Left lung (tissue), 4 donors: ENCODE measurements at regions not wholly inside any gene's neighbourhood (a gene's known extent, or its start where the extent isn't known, plus 50 kb on each side); places are given as distances from the start of the nearest gene placed in this dataset.
A peak's percentile ranks its signal among the peaks of the same experiment; 100 is the strongest.

Experiments used
- ATAC-seq: fragments of 200-7000 bp; cut with Tn5 transposase; one replicate; pipeline ENCODE4 v1.9.1; 2020; ENCODE audit warnings: moderate library complexity
- DNase-seq, 4 donors: peaks; one replicate each; pipeline ENCODE4 v3.0.0-alpha.2; 2013 to 2020
- H3K27ac ChIP-seq, 2 donors: fragments of 200-600 bp; sonication (generic) in 1 of 2; one replicate each; pipeline versions ENCODE4 v1.5.0 to v1.8.0; 2020 to 2021
- H3K27me3 ChIP-seq, 2 donors: fragments of 200-600 bp; sonication (generic) in 1 of 2; one replicate each; pipeline versions ENCODE4 v1.5.0 to v1.8.0; 2020 to 2021
- H3K36me3 ChIP-seq, 2 donors: fragments of 200-600 bp; sonication (generic) in 1 of 2; one replicate each; pipeline versions ENCODE4 v1.5.0 to v1.8.0; 2020 to 2021
- H3K4me1 ChIP-seq, 2 donors: fragments of 200-600 bp; one replicate each; pipeline ENCODE4 v1.8.0; 2021
- H3K4me3 ChIP-seq, 2 donors: fragments of 200-600 bp; sonication (generic) in 1 of 2; one replicate each; pipeline versions ENCODE4 v1.5.0 to v1.8.0; 2020 to 2021; ENCODE audit warnings: mild to moderate bottlenecking in 1 of 2
- H3K9me3 ChIP-seq, 2 donors: fragments of 200-600 bp; sonication (generic) in 1 of 2; one replicate each; pipeline versions ENCODE4 v1.5.0 to v1.8.0; 2020 to 2021
- intact Hi-C, 2 donors: fragments of 100-400 bp; cut with DNase I; formaldehyde crosslinking; loops; one replicate each; pipeline versions ENCODE4 v1.11.2 to v1.14.2; 2022
- TF ChIP-seq, protein P1 (sequence below), 2 donors: fragments of 200-600 bp; sonication (generic) in 1 of 2; IDR thresholded peaks; one replicate each; pipeline versions ENCODE4 v1.5.0 to v1.8.0; 2021; ENCODE audit warnings: antibody characterized with exemption in 2 of 2
- donor health status: DM: no; HTN: yes; CAD: no.
- donor health status: DM: no; HTN: no; CAD: no.

DNA sequence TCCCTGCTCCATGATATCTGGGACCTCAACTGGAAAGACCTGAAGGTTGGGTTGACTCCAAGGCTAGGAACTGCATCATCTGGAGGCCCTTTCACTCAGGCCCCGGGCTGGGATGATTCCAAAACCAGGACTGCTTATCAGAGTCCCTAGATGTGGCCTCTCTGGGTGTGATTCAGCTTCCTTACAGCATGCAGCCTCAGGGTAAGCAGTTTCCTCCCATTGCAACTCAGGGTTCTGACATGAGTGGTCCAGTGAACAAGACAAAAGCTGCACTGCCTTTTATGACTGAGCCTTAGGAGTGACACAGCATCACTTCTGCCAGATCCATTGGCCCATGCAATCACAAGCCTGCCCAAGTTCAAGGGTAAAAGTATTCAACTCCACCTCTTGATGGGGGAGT is 502.8 kb downstream of the COG6 start:
- no peak for DNase-seq
- no peaks in the 10 kb centered on the region for H3K36me3 ChIP-seq
- TF ChIP-seq, protein P1, sequence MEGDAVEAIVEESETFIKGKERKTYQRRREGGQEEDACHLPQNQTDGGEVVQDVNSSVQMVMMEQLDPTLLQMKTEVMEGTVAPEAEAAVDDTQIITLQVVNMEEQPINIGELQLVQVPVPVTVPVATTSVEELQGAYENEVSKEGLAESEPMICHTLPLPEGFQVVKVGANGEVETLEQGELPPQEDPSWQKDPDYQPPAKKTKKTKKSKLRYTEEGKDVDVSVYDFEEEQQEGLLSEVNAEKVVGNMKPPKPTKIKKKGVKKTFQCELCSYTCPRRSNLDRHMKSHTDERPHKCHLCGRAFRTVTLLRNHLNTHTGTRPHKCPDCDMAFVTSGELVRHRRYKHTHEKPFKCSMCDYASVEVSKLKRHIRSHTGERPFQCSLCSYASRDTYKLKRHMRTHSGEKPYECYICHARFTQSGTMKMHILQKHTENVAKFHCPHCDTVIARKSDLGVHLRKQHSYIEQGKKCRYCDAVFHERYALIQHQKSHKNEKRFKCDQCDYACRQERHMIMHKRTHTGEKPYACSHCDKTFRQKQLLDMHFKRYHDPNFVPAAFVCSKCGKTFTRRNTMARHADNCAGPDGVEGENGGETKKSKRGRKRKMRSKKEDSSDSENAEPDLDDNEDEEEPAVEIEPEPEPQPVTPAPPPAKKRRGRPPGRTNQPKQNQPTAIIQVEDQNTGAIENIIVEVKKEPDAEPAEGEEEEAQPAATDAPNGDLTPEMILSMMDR (IDR thresholded peaks at IDR 0.05): no peak
- intact Hi-C loops: no loop called here
- no peaks in the 10 kb centered on the region for H3K4me1 ChIP-seq
- ATAC-seq: no peak
- H3K9me3 ChIP-seq: no peaks in the 10 kb centered on the region
- H3K27me3 ChIP-seq: no peaks in the 10 kb centered on the region
- H3K4me3 ChIP-seq: no peak overlapping the region
- H3K27ac ChIP-seq: no peak overlapping the region

DNA sequence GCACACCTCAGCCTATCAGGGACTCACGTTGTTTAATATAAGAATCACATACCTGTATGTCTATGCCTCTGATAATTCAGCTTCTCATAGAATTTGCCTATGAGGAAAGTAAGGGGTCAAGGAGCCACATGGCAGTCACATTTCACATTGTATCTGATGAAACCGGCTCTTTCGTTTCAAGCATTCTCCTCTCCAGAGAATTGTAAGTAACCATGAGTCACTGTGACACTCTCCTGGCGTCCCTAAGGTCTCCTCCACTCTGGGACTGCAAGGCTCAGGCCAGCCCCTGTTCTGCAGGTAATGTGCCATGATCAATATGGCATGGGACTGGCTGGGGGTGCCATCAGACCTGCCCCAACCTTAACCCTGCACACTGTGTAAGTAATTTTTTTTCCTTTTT is 503.3 kb downstream of the COG6 start:
- no peak for DNase-seq
- no peak for ATAC-seq
- no peak overlapping the region for H3K27ac ChIP-seq
- H3K27me3 ChIP-seq: no peaks in the 10 kb centered on the region
- H3K36me3 ChIP-seq: no peaks in the 10 kb centered on the region
- no peak overlapping the region for H3K4me3 ChIP-seq
- H3K4me1 ChIP-seq: no peaks in the 10 kb centered on the region
- TF ChIP-seq, protein P1 (IDR thresholded peaks at IDR 0.05): no peak
- no peaks in the 10 kb centered on the region for H3K9me3 ChIP-seq
- intact Hi-C loops: no loop called here

DNA sequence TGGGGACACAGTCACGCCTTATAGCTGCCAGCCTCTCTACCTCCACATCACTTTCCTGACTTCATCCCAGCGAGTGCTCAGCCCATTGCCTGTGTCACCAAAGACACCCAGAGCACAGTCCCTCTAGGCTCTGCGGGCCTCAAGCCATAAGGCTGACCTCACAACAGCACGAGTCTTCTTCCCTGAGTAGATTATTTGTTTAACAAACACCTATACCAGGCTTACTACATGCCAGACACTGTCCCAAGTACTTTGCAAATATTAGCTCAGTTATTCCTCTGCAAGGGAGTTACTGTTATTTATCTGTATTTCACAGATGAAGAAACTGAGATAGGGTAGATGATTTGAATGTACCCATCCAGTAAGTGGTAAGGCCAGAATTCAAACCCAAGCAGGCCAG is 504.3 kb downstream of the COG6 start:
- intact Hi-C loops: no loop called here
- no peaks in the 10 kb centered on the region for H3K27me3 ChIP-seq
- no peaks in the 10 kb centered on the region for H3K4me1 ChIP-seq
- ATAC-seq: peak; percentile 48
- H3K9me3 ChIP-seq: no peaks in the 10 kb centered on the region
- no peak overlapping the region for H3K4me3 ChIP-seq
- TF ChIP-seq, protein P1 (IDR thresholded peaks at IDR 0.05): no peak
- no peaks in the 10 kb centered on the region for H3K36me3 ChIP-seq
- no peak for DNase-seq
- H3K27ac ChIP-seq: no peak overlapping the region

DNA sequence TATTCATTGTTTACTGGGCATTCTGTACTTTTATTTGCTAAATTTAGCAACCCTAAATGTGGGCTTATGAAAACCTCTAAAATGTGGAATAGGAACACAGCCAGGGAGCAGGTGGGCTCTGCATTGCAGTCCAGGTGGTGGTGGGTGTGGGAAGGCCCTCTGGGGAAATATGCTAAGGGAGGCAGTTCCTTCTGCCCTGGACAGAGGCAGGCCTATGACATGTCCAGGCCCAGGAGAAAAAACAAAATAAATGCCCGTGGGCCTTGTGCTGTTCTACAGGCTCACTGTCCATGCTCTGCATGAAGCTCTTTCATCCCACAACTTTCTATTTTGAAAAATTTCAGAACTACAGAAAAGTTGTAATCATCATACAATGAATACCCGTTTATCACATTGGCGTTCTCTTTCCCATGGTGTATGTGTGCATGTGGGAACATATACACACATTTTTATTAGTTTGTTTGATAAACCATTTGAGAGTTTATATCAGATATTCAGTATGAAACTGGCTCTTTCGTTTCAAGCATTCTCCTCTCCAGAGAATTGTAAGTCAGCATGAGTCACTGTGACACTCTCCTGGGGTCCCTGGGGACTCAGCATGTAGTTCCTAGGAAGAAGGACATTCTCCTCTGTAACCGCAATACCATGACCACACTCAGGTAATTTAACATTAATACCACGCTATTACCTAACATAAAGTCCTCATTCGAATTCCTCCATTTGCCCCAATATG is 505.3 kb downstream of the COG6 start:
- H3K36me3 ChIP-seq: no peaks in the 10 kb centered on the region
- H3K9me3 ChIP-seq: no peaks in the 10 kb centered on the region
- H3K4me3 ChIP-seq: no peak overlapping the region
- no peaks in the 10 kb centered on the region for H3K27me3 ChIP-seq
- no peak overlapping the region for H3K27ac ChIP-seq
- no peaks in the 10 kb centered on the region for H3K4me1 ChIP-seq
- DNase-seq (no peak), ATAC-seq (no peak)
- TF ChIP-seq, protein P1 (IDR thresholded peaks at IDR 0.05): no peak
- intact Hi-C loops: no loop called here

DNA sequence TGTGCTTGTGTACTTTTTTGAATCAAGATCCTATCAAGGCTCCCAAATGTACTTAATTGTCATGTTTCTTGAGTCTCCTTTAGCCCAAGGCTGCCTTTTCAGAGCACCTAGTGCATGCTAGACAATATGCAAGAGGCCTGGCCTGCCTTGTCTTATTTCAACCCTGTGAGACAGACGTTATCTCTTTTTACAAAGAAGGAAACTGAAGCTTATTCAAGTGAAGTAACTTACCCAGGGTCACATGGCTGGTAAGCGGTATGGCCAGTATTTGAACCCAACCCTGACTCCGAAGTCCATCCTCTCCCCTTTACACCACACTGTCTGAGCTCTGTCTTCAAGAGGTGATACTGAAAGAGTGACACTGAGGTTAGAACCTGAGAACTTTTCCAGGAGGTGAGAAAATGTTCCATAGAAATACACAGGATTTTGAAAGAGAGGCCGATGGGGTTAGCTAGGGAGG is 505.1 kb downstream of the FOXO1 start:
- Histone ChIP-seq H3K27me3 (no peaks in the 10 kb centered on the region), H3K4me3 (no peak overlapping the region), H3K9me3 (no peaks in the 10 kb centered on the region), H3K27ac (no peak overlapping the region), H3K4me1 (no peaks in the 10 kb centered on the region), H3K36me3 (no peaks in the 10 kb centered on the region)
- ATAC-seq (no peak), DNase-seq (no peak)
- intact Hi-C loops: no loop called here
- TF ChIP-seq, protein P1 (IDR thresholded peaks at IDR 0.05): no peak
